Left ventricle myocardium superior (tissue), 1 donor: ENCODE measurements at regions not wholly inside any gene's neighbourhood (a gene's known extent, or its start where the extent isn't known, plus 50 kb on each side); places are given as distances from the start of the nearest gene placed in this dataset.
"Not testable (repeated sequence)": the region's sequence is repeated elsewhere in the genome, so short reads cannot be mapped to it uniquely, and the experiment has no call there.

Source experiments
- ATAC-seq: fragments of 200-7000 bp; cut with Tn5 transposase; one replicate; pipeline ENCODE4 v1.9.1; 2020; ENCODE audit warnings: mild to moderate bottlenecking, moderate library complexity
- DNase-seq: peaks from one replicate; pipeline ENCODE4 v3.0.0-alpha.2; 2020
- intact Hi-C: fragments of 100-400 bp; cut with micrococcal nuclease; formaldehyde crosslinking; loops from one replicate; pipeline ENCODE4 v1.11.0; 2022
- donor health status: DM: no; HTN: yes; CAD: no; lungs with severe emphysema.

GRCh38 chr5:124912638-124913328 lies 166.3 kb upstream of the ZNF608 start:
- peak; percentile 44 for ATAC-seq

GRCh38 chr5:124913329-124913653 lies 166.9 kb upstream of the ZNF608 start:
- intact Hi-C loops, result no loop called here
- no peak for DNase-seq
- no peak for ATAC-seq

More at GRCh38 chr5:124912638-124913328, 166.3 kb upstream of the ZNF608 start:
- peak; percentile 52 for DNase-seq
- intact Hi-C loops, result no loop called here

- DNase-seq, intact Hi-C loops, ATAC-seq: not testable (repeated sequence)
Measured at GRCh38 chr5:124916313-124916712, 169.9 kb upstream of the ZNF608 start.

GRCh38 chr5:124918618-124919017 lies 172.2 kb upstream of the ZNF608 start:
- no peak for DNase-seq
- intact Hi-C loops, result no loop called here
- ATAC-seq, result no peak

- intact Hi-C loops, result no loop called here
- DNase-seq, result no peak
- ATAC-seq, result no peak
Measured at GRCh38 chr5:124919076-124919475, 172.6 kb upstream of the ZNF608 start.

- no peak for ATAC-seq
- intact Hi-C loops, result no loop called here
- DNase-seq, result no peak
Measured at GRCh38 chr5:124919747-124920525, 173.5 kb upstream of the ZNF608 start.

GRCh38 chr5:124920909-124921666 lies 174.6 kb upstream of the ZNF608 start:
- DNase-seq, result no peak
- no peak for ATAC-seq
- intact Hi-C loops, result no loop called here

GRCh38 chr5:124921694-124922093 lies 175.3 kb upstream of the ZNF608 start:
- ATAC-seq, result no peak
- intact Hi-C loops, result no loop called here

GRCh38 chr5:124922255-124922975 lies 176.0 kb upstream of the ZNF608 start:
- DNase-seq, result no peak
- ATAC-seq, result no peak
- intact Hi-C loops, result no loop called here

More at GRCh38 chr5:124921694-124922093, 175.3 kb upstream of the ZNF608 start:
- no peak for DNase-seq

GRCh38 chr5:124923131-124923530 lies 176.7 kb upstream of the ZNF608 start:
- intact Hi-C loops, result no loop called here
- peak; percentile 65 for ATAC-seq
- DNase-seq, result no peak

GRCh38 chr5:124924729-124925128 lies 178.3 kb upstream of the ZNF608 start:
- ATAC-seq, result no peak
- DNase-seq, result no peak
- intact Hi-C loops, result no loop called here

GRCh38 chr5:124927735-124928134 lies 181.3 kb upstream of the ZNF608 start:
- DNase-seq, result no peak
- intact Hi-C loops, result no loop called here
- ATAC-seq, result no peak

- ATAC-seq (no peak), DNase-seq (no peak)
- intact Hi-C loops, result no loop called here
Measured at GRCh38 chr5:124929000-124929399, 182.6 kb upstream of the ZNF608 start.

GRCh38 chr5:124932791-124933600 lies 186.6 kb upstream of the ZNF608 start:
- ATAC-seq, result peak; percentile 80

GRCh38 chr5:124935065-124935464 lies 188.6 kb upstream of the ZNF608 start:
- DNase-seq (no peak), ATAC-seq (no peak)
- intact Hi-C loops, result no loop called here

More at GRCh38 chr5:124932791-124933600, 186.6 kb upstream of the ZNF608 start:
- DNase-seq, result peak; percentile 53
- intact Hi-C loops, result no loop called here

GRCh38 chr5:124936626-124936933 lies 190.1 kb upstream of the ZNF608 start:
- DNase-seq, result no peak
- intact Hi-C loops, result no loop called here
- no peak for ATAC-seq

- no peak for DNase-seq
- no peak for ATAC-seq
- intact Hi-C loops, result no loop called here
Measured at GRCh38 chr5:124941051-124942049, 194.9 kb upstream of the ZNF608 start.
